Stimulated activated CD4-positive, alpha-beta T cell treated with anti-CD3 and anti-CD28 coated beads, Interleukin-2, amount 100 ng/mL, for 4 hours (primary cell): ENCODE measurements at regions not wholly inside any gene's neighbourhood (a gene's known extent, or its start where the extent isn't known, plus 50 kb on each side); places are given as distances from the start of the nearest gene placed in this dataset.
A peak's percentile ranks its signal among the peaks of the same experiment; 100 is the strongest.
"Not testable (repeated sequence)": the region's sequence is repeated elsewhere in the genome, so short reads cannot be mapped to it uniquely, and the experiment has no call there.

Source experiments
- DNase-seq: peaks from one replicate; pipeline ENCODE4 v3.0.0-alpha.2; 2020; ENCODE audit warnings: low read depth

- DNase-seq = not testable (repeated sequence)
These were observed 107.1 kb upstream of the KLF12 start for GRCh38 chr13:74241343-74241742.

- no peak for DNase-seq
These were observed 96.8 kb upstream of the KLF12 start for GRCh38 chr13:74230984-74231501.

- no peak for DNase-seq
These were observed 95.0 kb upstream of the KLF12 start for GRCh38 chr13:74229242-74229641.

- no peak for DNase-seq
These were observed 93.4 kb upstream of the KLF12 start for GRCh38 chr13:74227476-74228158.

- no peak for DNase-seq
These were observed 92.7 kb upstream of the KLF12 start for GRCh38 chr13:74226791-74227475.

GRCh38 chr13:74221752-74222151 lies 87.5 kb upstream of the KLF12 start:
- DNase-seq = no peak

- no peak for DNase-seq
These were observed 85.4 kb upstream of the KLF12 start for GRCh38 chr13:74219566-74219965.

- peak; percentile 10 for DNase-seq
These were observed 84.1 kb upstream of the KLF12 start for GRCh38 chr13:74218291-74218690.

- no peak for DNase-seq
These were observed 83.6 kb upstream of the KLF12 start for GRCh38 chr13:74217811-74218210.

GRCh38 chr13:74215420-74215819 lies 81.2 kb upstream of the KLF12 start:
- DNase-seq = no peak

- no peak for DNase-seq
These were observed 80.1 kb upstream of the KLF12 start for GRCh38 chr13:74214321-74214720.

- DNase-seq = no peak
These were observed 76.6 kb upstream of the KLF12 start for GRCh38 chr13:74210693-74211393.

GRCh38 chr13:74206855-74207254 lies 72.7 kb upstream of the KLF12 start:
- DNase-seq = no peak

GRCh38 chr13:74206061-74206561 lies 71.9 kb upstream of the KLF12 start:
- DNase-seq = no peak

- no peak for DNase-seq
These were observed 71.1 kb upstream of the KLF12 start for GRCh38 chr13:74205313-74205690.

GRCh38 chr13:74204602-74205312 lies 70.6 kb upstream of the KLF12 start:
- no peak for DNase-seq

- DNase-seq = no peak
These were observed 69.4 kb upstream of the KLF12 start for GRCh38 chr13:74203576-74203975.

- DNase-seq = no peak
These were observed 68.1 kb upstream of the KLF12 start for GRCh38 chr13:74202129-74202813.

- DNase-seq = no peak
These were observed 67.3 kb upstream of the KLF12 start for GRCh38 chr13:74201530-74201929.

- no peak for DNase-seq
These were observed 65.9 kb upstream of the KLF12 start for GRCh38 chr13:74200081-74200480.

GRCh38 chr13:74197677-74198429 lies 63.6 kb upstream of the KLF12 start:
- DNase-seq = no peak
